ENCODE measurements at regions not wholly inside any gene's neighbourhood (a gene's known extent, or its start where the extent isn't known, plus 50 kb on each side); places are given as distances from the start of the nearest gene placed in this dataset.

DNA sequence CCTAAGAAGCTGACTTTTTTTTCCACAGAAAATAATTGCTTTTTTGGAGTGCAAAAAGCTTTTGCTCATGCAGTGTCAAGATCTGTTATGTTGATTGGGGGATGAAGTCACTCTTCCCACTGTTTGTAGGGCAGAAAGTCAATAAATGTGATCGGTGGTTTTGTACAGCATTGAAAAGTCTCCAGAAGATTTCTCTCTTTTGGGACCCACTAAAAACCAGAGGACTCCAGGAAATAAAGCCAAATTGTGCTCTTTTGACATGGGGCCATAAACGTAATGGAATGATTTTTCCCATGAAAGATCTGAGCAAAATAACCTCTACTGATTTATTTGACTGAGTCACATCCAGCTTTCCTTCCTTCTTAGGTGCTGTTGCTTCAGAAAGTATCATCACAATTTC lies 122.5 kb downstream of the SNAPC1 start (continued):
- TF ChIP-seq, protein P1, sequence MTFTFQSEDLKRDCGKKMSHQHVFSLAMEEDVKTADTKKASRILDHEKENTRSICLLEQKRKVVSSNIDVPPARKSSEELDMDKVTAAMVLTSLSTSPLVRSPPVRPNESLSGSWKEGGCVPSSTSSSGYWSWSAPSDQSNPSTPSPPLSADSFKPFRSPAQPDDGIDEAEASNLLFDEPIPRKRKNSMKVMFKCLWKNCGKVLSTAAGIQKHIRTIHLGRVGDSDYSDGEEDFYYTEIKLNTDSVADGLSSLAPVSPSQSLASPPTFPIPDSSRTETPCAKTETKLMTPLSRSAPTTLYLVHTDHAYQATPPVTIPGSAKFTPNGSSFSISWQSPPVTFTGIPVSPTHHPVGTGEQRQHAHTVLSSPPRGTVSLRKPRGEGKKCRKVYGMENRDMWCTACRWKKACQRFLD (CRISPR knock-in tag; IDR thresholded peaks at IDR 0.05; ENCODE audit: borderline replicate concordance) = no peak
- TF ChIP-seq XRCC5 (optimal IDR thresholded peaks at IDR 0.05; ENCODE audit: low read length) (no peak), ZNF709 (CRISPR knock-in tag; IDR thresholded peaks at IDR 0.05) (no peak)

DNA sequence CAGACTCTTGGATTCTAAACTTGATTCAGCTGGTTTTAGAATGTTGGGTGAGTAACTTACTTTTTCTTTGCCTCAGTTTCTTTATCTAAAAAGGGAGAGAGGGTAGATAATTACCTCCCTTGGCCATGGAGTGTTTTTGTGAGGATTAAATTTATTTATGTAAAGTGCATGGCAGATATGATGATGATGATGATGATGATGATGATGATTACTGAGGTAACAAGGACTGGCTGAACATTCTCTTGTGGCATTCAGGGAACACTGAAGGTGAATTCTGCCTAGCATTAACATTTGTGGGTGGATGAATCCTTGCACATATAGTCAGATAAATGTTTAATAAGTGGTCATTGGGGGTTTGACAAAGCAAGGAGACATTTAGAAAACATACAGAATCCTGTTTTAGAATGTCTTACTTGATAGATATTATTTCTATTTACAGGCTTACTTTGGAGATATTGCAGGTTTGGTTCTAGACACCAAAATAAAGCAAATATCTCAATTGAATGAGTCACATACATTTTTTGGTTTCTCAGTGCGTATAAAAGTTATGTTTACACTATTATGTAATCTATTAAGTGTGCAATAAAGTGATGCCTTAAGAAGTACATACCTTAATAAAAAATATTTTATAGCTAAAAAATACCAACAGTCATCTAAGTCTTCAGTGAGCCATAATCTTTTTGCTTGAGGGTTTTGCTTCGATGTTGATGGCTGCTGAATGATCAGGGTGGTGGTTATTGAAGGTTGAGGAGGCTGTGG lies 123.2 kb downstream of the SNAPC1 start:
- no peak for DNase-seq (ENCODE audit: low spot score)
- intact Hi-C loops (cut with micrococcal nuclease; ENCODE audit: unreplicated experiment) = no loop called here
- BruUV-seq (replicated peaks) = no TSS peak
- no peak for ATAC-seq
- no peaks in the 10 kb centered on the region for H3K27me3 ChIP-seq (ENCODE audit: control insufficient read depth in 1 of 2, insufficient read depth in 2 of 2, low read length in 2 of 2)
- H3K9me3 ChIP-seq (ENCODE audit: low read length) = no peaks in the 10 kb centered on the region
- no peak for FAIRE-seq
- no peaks in the 10 kb centered on the region for H4K20me1 ChIP-seq (ENCODE audit: insufficient read depth, low read length)
- no peaks in the 10 kb centered on the region for H3K4me1 ChIP-seq (ENCODE audit: insufficient read depth, low read length)
- ChIA-PET POLR2A (no interaction called here), CTCF (ENCODE audit: low intra/inter-chr PET ratio, low total read pairs) (no interaction called here)
- no peak for TF ChIP-seq CBX5 (CRISPR knock-in tag; IDR thresholded peaks at IDR 0.05; ENCODE audit: borderline replicate concordance)
- peak; percentile 51 for TF ChIP-seq CREB1 (IDR thresholded peaks at IDR 0.05)
- TF ChIP-seq CREB1 (CRISPR knock-in tag; IDR thresholded peaks at IDR 0.05) = no peak
- no peaks in the 10 kb centered on the region for H3K36me3 ChIP-seq (replicated peaks in 1 of 2; ENCODE audit: control insufficient read depth in 1 of 2, insufficient read depth in 2 of 2, low read length in 2 of 2)
- 1% methylated on average over 2 of the region's 2 CpGs for WGBS (ENCODE audit: low lambda C conversion rate)
- no peak overlapping the region for H3K4me3 ChIP-seq (replicated peaks in 1 of 3; ENCODE audit: insufficient read depth in 1 of 3, low read depth in 2 of 3, low read length in 3 of 3)
- no peaks in the 10 kb centered on the region for H3K79me2 ChIP-seq (ENCODE audit: insufficient read depth, low read length)
- no peak overlapping the region for H3K9ac ChIP-seq (ENCODE audit: insufficient read depth, low read depth, low read length)
- in situ Hi-C loops (cut with HindIII; ENCODE audit: extremely low pct_ligation_motif_present, low pct_unique_long_range_greater_than_20kb) = loop anchor here (5.0 kb wide), 1 partner anchor 242 kb away; no protein-coding TSS in a partner anchor
- H2AFZ ChIP-seq (ENCODE audit: low read length) = no peak overlapping the region
- H3K27ac ChIP-seq (ENCODE audit: extremely low read length, insufficient read depth, low read length) = no peak overlapping the region
- H3K4me2 ChIP-seq (ENCODE audit: low read depth, low read length) = no peak overlapping the region

All from HepG2 (cell line).